ENCODE measurements at regions not wholly inside any gene's neighbourhood (a gene's known extent, or its start where the extent isn't known, plus 50 kb on each side); places are given as distances from the start of the nearest gene placed in this dataset.
"Not testable (repeated sequence)": the region's sequence is repeated elsewhere in the genome, so short reads cannot be mapped to it uniquely, and the experiment has no call there.

DNA sequence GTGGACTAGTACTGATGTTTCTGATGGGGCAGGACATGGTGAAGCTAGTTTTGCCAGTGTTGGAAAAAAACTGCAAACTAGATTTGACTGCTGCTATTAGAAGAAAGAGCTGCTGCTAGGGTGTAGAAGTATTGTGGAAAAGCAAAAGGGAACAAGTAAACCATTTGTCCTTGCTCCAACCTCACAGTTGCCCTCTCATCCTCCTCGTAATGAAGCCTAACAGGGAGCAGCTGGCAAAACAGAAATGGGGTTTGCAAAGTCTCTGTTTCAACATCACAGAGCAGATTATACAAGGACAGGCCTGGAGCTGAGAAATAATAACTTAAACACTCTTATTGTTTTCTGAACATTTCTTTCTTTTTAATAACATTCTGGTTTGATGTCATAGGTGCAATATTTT is 346.2 kb downstream of the MAGEB5 start:
- H3K9me3 Mint-ChIP-seq: peaks cover 13% of the 10 kb centered on the region
- no peaks in the 10 kb centered on the region for H3K4me1 Mint-ChIP-seq
- DNase-seq (ENCODE audit: low spot score in 2 of 2, unreplicated experiment in 2 of 2): no peak
- peaks cover 31% of the 10 kb centered on the region for H3K27me3 Mint-ChIP-seq (ENCODE audit: low read depth)
- H3K36me3 Mint-ChIP-seq: no peaks in the 10 kb centered on the region
- no peak overlapping the region for H3K27ac Mint-ChIP-seq
- H3K4me3 Mint-ChIP-seq: no peak overlapping the region
- no peak for TF ChIP-seq CTCF (IDR thresholded peaks at IDR 0.05; ENCODE audit: unreplicated experiment)

DNA sequence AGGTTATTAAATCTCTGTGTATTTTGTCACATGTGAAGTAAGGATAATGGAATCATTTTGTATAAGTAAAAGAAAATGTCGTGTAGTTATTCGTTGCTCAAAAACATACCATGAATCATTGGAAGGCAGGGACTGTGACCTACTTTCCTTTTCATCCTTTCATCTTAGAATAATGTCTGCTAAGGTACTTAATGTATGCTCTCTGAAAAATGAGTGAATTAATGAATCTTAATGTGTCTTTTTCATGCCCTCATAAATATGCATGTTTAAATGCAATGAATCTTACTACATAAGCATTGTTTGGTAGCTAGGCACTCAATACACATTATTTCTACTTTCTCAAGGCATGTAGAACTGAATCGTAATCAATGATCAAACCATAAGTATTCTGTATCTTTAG is 343.9 kb downstream of the MAGEB5 start:
- Mint-ChIP-seq H3K27me3 (ENCODE audit: low read depth) (peaks cover 31% of the 10 kb centered on the region), H3K9me3 (peaks cover 17% of the 10 kb centered on the region), H3K4me1 (no peaks in the 10 kb centered on the region), H3K27ac (no peak overlapping the region), H3K4me3 (no peak overlapping the region), H3K36me3 (no peaks in the 10 kb centered on the region)
- DNase-seq (ENCODE audit: low spot score in 2 of 2, unreplicated experiment in 2 of 2): no peak
- no peak for TF ChIP-seq CTCF (IDR thresholded peaks at IDR 0.05; ENCODE audit: unreplicated experiment)

DNA sequence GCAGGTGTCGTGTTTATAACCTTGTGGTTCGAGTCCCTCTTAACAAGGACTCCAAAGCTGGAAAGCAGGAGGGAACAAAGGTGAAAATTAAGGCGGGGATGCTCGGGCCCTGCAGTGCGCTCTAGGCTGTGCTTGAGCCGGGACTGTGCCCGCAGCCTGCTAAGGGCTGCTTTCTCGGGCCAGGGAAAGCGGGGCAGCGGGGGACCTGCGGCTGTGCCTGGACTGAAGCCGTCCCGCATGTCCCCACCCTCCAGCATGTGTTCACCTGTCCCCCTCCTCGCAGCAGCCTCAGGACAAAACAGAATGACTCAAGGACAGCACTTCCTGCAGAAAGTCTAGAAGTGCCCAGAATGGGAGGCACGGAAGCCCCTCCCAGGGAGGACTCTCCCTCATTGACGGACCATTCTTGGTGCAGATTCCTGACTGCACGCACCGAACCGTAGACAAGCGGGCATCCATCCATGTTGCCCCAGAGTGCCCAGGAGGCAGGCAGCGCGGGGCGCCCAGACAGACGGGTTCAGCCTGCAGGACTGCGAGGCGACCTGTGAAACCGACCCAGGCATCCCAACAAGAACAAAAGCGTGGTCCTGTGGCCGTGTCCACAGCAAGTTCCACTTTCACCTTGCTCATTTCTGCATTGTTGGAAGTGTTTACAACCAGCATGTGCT is 342.9 kb downstream of the MAGEB5 start:
- no peaks in the 10 kb centered on the region for H3K4me1 Mint-ChIP-seq
- peaks cover 31% of the 10 kb centered on the region for H3K27me3 Mint-ChIP-seq (ENCODE audit: low read depth)
- H3K36me3 Mint-ChIP-seq: no peaks in the 10 kb centered on the region
- no peak overlapping the region for H3K4me3 Mint-ChIP-seq
- no peak overlapping the region for H3K27ac Mint-ChIP-seq
- TF ChIP-seq CTCF (IDR thresholded peaks at IDR 0.05; ENCODE audit: unreplicated experiment): no peak
- DNase-seq (ENCODE audit: low spot score in 2 of 2, unreplicated experiment in 2 of 2): no peak
- H3K9me3 Mint-ChIP-seq: peaks cover 18% of the 10 kb centered on the region

GRCh38 chrX:26557691-26558321 is 341.8 kb downstream of the MAGEB5 start:
- DNase-seq (ENCODE audit: low spot score in 2 of 2, unreplicated experiment in 2 of 2): no peak
- no peak overlapping the region for H3K27ac Mint-ChIP-seq
- H3K27me3 Mint-ChIP-seq (ENCODE audit: low read depth): peaks cover 28% of the 10 kb centered on the region
- no peak for TF ChIP-seq CTCF (IDR thresholded peaks at IDR 0.05; ENCODE audit: unreplicated experiment)
- H3K4me1 Mint-ChIP-seq: no peaks in the 10 kb centered on the region
- H3K9me3 Mint-ChIP-seq: peaks cover 20% of the 10 kb centered on the region
- no peak overlapping the region for H3K4me3 Mint-ChIP-seq
- H3K36me3 Mint-ChIP-seq: no peaks in the 10 kb centered on the region

DNA sequence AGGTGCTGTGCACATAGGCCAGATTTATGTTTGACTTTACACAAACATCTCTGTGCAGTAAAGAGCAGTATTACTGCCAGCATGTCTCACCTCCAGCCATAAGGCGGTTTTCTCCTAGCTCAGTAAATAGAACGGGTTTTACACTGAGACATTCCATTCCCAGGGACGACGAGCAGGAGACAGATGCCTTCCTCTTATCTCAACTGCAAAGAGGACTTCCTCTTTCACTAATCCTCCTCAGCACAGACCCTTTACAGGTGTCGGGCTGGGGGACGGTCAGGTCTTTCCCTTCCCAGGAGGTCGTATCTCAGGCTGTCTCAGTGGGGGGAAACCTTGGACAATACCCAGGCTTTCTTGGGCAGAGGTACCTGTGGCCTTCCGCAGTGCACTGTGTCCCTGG is 309.8 kb downstream of the MAGEB5 start:
- not testable (repeated sequence) for H3K27me3 Mint-ChIP-seq (ENCODE audit: low read depth); H3K27ac Mint-ChIP-seq; H3K4me3 Mint-ChIP-seq; H3K36me3 Mint-ChIP-seq; DNase-seq (ENCODE audit: low spot score in 2 of 2, unreplicated experiment in 2 of 2)
- Mint-ChIP-seq H3K4me1 (peaks cover 12% of the 10 kb centered on the region), H3K9me3 (peaks cover 58% of the 10 kb centered on the region)

DNA sequence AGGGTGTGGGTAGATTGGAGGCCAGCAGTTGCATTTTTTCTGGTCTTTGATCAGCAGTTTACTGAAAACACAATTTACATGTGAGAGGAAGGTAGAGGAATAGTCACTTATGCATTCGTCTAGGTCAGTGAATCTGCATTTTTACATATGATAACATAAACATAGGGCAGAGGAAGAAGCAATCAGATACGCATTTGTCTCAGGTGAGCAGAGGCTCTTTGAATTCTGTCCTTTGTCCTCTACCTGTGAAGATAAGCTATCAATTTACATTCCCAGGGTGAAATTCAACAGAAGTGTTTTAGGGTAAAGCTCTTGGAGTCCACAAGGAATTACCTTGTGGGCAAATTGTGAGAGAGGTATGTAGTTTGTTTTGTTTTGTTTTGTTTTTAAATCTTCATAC is 306.5 kb downstream of the MAGEB5 start:
- no peak for DNase-seq (ENCODE audit: low spot score in 2 of 2, unreplicated experiment in 2 of 2)
- no peak overlapping the region for H3K27ac Mint-ChIP-seq
- no peak overlapping the region for H3K4me3 Mint-ChIP-seq
- H3K4me1 Mint-ChIP-seq: peaks cover 12% of the 10 kb centered on the region
- no peaks in the 10 kb centered on the region for H3K36me3 Mint-ChIP-seq
- no peak for TF ChIP-seq CTCF (IDR thresholded peaks at IDR 0.05; ENCODE audit: unreplicated experiment)
- no peaks in the 10 kb centered on the region for H3K27me3 Mint-ChIP-seq (ENCODE audit: low read depth)
- peaks cover 49% of the 10 kb centered on the region for H3K9me3 Mint-ChIP-seq
